ENCODE measurements at regions not wholly inside any gene's neighbourhood (a gene's known extent, or its start where the extent isn't known, plus 50 kb on each side); places are given as distances from the start of the nearest gene placed in this dataset.

DNA sequence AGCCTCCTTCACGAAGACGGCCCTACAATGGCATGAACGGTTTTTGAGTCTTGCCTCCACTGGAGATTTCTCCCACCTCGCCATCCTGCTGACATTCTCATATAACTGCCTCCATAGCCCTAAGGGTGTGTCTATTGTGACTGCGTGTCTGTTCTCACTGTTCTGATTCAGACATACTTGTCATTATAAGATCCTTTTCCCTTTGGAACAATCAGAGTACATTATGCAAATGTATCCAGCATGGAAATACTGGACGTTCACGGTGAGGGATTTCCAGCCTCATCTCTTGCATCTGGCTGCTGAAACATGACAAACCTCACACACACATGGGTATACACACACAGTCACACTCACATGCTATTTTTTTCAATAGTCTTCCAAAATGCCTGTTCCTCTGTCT, 402.1 kb downstream of the DIRAS2 start:
- no peaks in the 10 kb centered on the region for H3K9me3 ChIP-seq
- TF ChIP-seq, protein P1, sequence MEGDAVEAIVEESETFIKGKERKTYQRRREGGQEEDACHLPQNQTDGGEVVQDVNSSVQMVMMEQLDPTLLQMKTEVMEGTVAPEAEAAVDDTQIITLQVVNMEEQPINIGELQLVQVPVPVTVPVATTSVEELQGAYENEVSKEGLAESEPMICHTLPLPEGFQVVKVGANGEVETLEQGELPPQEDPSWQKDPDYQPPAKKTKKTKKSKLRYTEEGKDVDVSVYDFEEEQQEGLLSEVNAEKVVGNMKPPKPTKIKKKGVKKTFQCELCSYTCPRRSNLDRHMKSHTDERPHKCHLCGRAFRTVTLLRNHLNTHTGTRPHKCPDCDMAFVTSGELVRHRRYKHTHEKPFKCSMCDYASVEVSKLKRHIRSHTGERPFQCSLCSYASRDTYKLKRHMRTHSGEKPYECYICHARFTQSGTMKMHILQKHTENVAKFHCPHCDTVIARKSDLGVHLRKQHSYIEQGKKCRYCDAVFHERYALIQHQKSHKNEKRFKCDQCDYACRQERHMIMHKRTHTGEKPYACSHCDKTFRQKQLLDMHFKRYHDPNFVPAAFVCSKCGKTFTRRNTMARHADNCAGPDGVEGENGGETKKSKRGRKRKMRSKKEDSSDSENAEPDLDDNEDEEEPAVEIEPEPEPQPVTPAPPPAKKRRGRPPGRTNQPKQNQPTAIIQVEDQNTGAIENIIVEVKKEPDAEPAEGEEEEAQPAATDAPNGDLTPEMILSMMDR (IDR thresholded peaks at IDR 0.05; ENCODE audit: low read depth, low read length) = no peak
- no peaks in the 10 kb centered on the region for H3K36me3 ChIP-seq
- peaks cover 3% of the 10 kb centered on the region for H3K27me3 ChIP-seq
- no peaks in the 10 kb centered on the region; the same call in 1 of the 2 replicates for H3K4me1 ChIP-seq
- no peak for DNase-seq
- H3K4me3 ChIP-seq (ENCODE audit: low read depth, low read length) = no peak overlapping the region

DNA sequence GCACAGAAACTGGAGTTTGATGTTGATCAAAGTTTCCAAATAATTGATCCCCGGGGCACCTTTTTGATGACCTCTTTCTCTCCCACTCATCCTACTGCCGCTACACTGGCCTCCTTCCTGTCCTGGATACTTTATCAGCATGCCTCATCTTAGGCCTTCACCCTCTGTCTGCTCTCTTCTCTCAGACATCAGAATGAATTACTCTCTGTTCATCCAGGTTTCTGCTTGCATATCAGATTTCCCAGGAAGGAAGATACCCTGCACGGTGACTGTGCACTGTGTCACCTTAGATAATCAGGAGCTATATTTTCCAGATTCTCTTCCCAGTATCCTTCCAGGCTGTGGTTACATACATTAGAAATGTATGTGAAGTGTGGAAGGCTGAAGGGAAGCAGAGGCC, 397.0 kb downstream of the DIRAS2 start:
- TF ChIP-seq, protein P1 (IDR thresholded peaks at IDR 0.05; ENCODE audit: low read depth, low read length) = no peak
- Histone ChIP-seq H3K4me3 (ENCODE audit: low read depth, low read length) (no peak overlapping the region), H3K4me1 (no peaks in the 10 kb centered on the region; the same call in 1 of the 2 replicates), H3K27me3 (no peaks in the 10 kb centered on the region; the same call in none of the 2 replicates), H3K9me3 (no peaks in the 10 kb centered on the region), H3K36me3 (no peaks in the 10 kb centered on the region)
- DNase-seq = no peak

DNA sequence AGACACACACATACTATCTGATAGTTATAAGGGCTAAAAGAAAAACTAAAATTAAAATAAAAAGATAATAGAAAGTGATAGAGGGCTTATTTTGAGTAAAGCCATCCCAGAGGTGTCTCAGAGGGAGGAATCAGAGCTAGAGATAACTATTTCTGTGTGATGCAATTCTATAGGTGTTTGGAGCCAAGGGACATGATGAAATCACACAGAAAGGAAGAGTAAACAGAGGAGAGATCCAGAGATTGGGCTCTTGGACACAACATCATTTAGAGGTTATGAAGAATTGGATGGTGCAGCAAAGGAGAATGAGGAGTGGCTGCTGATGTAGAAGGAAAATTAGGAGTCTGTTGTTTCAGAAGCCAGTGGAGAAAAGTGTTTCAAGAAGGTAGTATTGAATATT, 393.5 kb downstream of the DIRAS2 start:
- Histone ChIP-seq H3K4me1 (no peaks in the 10 kb centered on the region; the same call in 1 of the 2 replicates), H3K27me3 (no peaks in the 10 kb centered on the region), H3K9me3 (no peaks in the 10 kb centered on the region), H3K36me3 (no peaks in the 10 kb centered on the region), H3K4me3 (ENCODE audit: low read depth, low read length) (no peak overlapping the region)
- TF ChIP-seq, protein P1 (IDR thresholded peaks at IDR 0.05; ENCODE audit: low read depth, low read length) = no peak
- DNase-seq = no peak

DNA sequence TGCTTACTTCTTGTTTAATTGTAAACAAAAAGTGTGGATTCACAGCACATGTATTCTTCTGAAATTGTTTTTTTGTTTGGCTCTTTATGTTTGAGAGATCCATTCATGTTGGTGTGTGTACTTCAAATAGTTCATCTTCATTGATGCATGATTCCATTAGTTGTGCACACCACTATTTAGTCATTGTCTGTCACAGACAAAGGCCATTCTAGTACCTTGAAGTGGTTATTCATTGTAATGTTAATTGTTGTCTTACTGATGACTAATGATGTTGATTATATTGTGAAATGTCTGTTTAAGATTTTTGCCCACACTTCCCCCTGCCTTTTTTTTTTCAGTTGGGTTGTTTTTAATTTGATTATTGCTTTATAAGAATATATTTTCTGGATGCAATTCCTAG, 391.3 kb downstream of the DIRAS2 start:
- Histone ChIP-seq H3K27me3 (no peaks in the 10 kb centered on the region), H3K4me3 (ENCODE audit: low read depth, low read length) (no peak overlapping the region), H3K4me1 (no peaks in the 10 kb centered on the region), H3K9me3 (no peaks in the 10 kb centered on the region), H3K36me3 (no peaks in the 10 kb centered on the region)
- DNase-seq = no peak
- TF ChIP-seq, protein P1 (IDR thresholded peaks at IDR 0.05; ENCODE audit: low read depth, low read length) = no peak

DNA sequence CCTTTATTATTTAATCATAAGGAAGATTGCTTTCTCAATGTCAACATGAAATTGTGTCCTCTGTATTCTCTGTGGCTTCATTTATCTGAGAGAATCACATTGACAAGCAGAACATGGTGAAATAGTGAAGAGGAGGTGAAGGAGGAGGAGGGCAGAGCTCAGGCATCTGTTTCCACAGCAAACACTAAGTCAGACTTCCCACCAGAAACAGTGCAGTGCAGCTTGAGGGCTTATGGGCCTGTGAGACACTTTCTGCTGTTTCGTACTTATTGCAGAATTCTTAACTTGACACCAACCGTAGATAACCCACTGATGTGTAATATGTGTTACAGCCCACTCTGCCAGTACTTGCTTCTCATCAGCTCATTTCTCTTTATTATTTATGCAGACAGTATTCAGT, 386.3 kb downstream of the DIRAS2 start:
- no peak overlapping the region for H3K4me3 ChIP-seq (ENCODE audit: low read depth, low read length)
- no peak for DNase-seq
- H3K36me3 ChIP-seq = no peaks in the 10 kb centered on the region
- no peaks in the 10 kb centered on the region for H3K4me1 ChIP-seq
- no peaks in the 10 kb centered on the region for H3K9me3 ChIP-seq
- TF ChIP-seq, protein P1 (IDR thresholded peaks at IDR 0.05; ENCODE audit: low read depth, low read length) = no peak
- no peaks in the 10 kb centered on the region for H3K27me3 ChIP-seq

DNA sequence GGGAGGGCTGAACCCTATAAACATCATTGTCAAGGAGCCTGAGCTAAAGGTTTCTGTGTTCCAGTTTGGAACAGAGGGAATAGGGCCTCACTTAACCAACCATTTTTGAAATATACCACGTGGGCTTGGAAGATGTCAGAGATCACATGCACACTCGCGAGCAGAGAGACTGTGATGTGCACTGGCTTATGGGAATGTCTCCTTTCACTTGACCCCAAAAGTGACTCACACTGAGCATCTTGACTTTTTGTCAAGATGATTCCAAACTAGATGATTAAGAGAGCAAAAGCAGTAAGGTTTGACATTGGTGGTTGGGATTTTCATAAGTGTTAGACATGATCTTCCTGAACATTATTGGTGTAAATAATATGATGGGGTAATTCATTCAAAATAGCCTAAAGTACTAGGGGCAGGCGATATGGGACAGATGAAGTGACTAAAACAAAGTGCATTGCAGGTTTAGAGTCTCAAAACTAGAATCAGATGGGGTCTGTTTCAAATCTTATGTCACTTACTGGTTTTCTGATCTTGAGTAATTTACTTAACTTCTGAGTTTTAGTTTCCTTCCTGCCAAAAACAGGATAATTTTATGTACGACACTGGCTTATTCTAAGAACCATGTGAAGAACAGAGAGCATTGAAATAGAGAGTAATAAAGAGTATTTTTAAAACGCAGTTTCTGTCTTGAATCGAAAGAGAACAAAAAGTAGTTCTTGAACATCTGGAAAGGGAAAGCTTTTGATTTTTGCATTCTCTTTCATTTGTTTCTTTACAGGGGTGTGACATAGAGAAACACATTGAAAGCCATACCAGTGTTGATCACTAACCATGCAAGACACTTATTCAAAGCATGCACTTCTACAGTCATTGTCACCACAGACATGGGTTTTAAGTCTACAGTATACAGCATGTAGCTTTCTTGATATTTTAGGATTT, 383.0 kb downstream of the DIRAS2 start:
- TF ChIP-seq, protein P1 (IDR thresholded peaks at IDR 0.05; ENCODE audit: low read depth, low read length) = no peak
- no peak overlapping the region for H3K4me3 ChIP-seq (ENCODE audit: low read depth, low read length)
- no peaks in the 10 kb centered on the region for H3K36me3 ChIP-seq
- H3K9me3 ChIP-seq = no peaks in the 10 kb centered on the region
- no peaks in the 10 kb centered on the region for H3K4me1 ChIP-seq
- H3K27me3 ChIP-seq = no peaks in the 10 kb centered on the region
- DNase-seq = no peak
